GM21717 (cell line): ENCODE measurements at regions not wholly inside any gene's neighbourhood (a gene's known extent, or its start where the extent isn't known, plus 50 kb on each side); places are given as distances from the start of the nearest gene placed in this dataset.
A peak's percentile ranks its signal among the peaks of the same experiment; 100 is the strongest.
"Not testable (repeated sequence)": the region's sequence is repeated elsewhere in the genome, so short reads cannot be mapped to it uniquely, and the experiment has no call there.

Experiments
- ATAC-seq: cut with Tn5 transposase; IDR thresholded peaks from one replicate; pipeline ENCODE4 v1.9.1; 2021; ENCODE audit warnings: mild to moderate bottlenecking, moderate library complexity; ENCODE audit not compliant: unreplicated experiment

- ATAC-seq, result no peak
Observed at GRCh38 chr2:58414506-58414905, 173.4 kb upstream of the FANCL start.

DNA sequence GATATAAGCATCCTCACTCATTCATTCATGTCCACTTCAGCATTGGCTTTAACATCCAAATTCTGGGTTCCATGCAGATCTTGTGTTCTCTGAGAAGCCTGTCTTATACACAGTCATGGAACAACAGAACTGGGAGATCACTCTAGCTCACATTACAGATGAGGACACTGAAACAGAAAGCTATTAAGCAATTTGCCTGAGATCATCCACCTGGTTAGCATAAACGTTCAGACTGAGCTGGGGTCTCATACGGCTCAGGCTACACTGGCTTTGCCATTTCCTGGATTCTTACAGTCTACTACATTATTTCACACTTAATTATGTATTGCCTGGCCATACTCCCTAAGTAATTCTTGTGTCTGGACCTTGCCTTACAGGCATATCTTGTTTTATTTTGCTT, 169.4 kb upstream of the FANCL start:
- ATAC-seq, result no peak

- no peak for ATAC-seq
Observed at GRCh38 chr2:58407487-58407886, 166.4 kb upstream of the FANCL start.

DNA sequence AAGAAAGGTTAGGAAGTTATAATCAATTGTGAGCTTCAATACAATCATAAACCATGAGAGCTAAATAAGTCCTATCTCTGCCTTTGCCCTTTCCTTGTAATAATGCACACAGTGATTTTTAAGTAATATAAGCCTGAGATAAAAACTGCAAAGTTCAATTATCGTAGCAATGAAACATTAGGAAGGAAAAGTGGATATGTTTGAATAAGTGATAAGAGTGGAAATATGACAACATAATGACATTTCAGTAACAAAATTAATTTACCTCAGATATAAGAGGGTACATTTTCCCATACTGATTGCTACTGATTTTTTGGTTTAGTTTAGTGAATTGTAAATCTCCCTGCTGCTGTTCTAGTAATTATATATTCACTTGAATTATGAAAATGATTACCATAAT, 164.2 kb upstream of the FANCL start:
- ATAC-seq, result no peak

DNA sequence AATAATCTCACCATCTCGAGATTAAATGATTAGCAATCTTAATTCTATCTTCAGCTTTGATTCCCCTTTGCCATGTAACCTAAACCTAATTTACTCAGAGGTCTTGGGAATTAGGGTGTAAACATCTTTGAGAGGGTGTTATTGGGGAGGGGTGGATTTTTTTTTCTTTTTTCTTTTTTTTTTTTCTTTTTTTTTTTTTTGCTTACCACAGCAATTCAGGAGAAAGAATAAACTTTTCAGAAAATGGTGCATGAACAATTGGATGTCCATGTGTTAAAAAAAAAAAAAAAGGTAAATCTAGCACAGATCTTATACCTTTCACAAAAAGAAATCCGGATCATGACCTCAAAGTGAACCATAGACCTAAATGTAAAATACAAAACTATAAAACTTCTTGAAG, 160.8 kb upstream of the FANCL start:
- no peak for ATAC-seq

DNA sequence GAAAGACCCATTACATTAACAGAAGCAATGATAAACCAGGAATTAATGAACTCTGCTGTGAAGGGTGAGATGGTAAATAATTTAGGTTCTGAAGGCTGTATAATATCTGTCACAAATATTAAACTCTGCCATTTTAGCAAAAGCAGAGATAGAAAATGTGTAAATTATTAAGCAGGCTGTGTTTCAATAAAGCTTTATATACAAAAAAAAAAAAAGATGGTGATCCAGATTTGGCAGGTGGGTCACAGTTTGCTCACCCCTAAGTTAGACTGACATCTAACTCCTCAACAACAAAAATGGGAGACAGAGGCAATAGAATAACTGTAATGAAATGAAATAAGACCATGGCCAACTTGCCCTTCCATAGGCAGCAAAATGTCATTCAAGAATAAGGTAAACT, 157.3 kb upstream of the FANCL start:
- ATAC-seq, result no peak

- ATAC-seq, result no peak
Observed at GRCh38 chr2:58387701-58388100, 146.6 kb upstream of the FANCL start.

GRCh38 chr2:58386904-58387303, 145.8 kb upstream of the FANCL start:
- ATAC-seq, result not testable (repeated sequence)

DNA sequence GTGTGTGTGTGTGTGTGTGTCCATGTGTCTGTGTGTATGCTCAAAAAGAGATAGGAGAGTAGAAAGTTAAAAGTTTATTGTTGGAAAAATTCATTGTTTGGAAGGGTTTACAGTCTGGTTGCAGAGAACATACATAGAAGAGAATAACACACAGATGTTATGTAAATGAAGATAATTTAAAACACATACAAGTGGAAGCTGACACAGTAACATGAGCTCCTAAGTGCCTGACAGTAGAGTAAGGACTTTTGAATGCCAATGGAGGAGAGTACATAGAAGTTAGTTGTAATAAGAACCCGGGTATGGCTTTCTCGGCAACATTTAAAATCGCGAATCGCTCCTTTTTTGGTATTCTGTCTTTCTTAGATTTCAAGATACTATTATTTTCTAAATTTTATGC, 137.0 kb upstream of the FANCL start:
- no peak for ATAC-seq

DNA sequence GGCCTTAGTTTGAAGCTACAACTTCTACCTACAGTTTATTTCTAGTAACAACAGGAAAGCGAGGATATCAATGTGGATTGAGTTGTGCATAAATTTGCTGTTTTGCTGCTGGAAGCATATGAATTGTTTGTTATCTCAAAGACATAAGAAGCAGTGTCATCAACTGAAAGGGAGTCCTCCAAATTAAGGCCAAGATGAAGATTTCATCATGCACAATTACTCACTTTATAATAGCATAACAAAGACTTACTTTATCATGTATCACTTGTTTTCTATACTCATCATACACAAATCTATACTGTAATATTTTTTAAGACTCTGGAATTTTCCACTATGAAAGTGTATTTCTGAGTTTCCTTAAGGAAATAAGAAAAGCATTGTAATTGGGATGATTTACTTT, 136.1 kb upstream of the FANCL start:
- ATAC-seq, result no peak

DNA sequence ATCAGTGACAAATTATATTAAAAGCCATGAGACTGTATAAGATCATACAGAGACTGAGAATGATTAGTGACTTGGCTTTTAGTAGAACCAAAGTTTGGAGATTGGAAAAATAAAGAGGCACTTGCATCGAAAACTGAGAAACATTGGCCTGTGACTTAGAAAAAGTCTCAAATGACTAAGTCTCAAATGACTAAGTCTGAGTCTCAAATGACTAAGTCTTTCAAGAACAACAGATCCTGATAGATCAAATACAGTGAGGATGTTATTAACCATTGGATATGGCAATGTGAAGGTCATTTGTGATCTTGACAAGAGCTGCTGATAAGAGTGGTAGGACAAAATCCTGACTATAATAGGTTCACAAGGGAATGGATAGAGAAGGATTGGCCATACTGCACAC, 135.5 kb upstream of the FANCL start:
- ATAC-seq, result no peak

DNA sequence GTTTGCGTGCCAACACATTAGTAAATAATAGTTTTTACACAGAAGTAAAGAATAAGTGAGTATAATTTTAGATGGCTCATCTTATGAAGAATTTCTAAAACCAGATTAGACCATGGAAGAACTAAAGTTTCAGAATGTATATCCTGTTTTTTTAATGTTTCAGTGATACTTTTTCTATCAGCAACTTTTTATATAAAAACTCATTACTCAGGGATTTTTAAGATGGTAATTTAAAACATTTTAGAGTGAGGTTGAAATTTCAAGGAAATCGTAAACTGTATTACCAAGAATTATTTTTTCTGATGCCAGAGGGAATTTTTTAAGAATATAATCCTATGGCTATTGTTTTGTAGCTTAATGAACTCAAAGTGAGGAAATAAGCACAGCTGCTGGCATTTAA, 128.5 kb upstream of the FANCL start:
- no peak for ATAC-seq

- no peak for ATAC-seq
Observed at GRCh38 chr2:58364098-58364497, 123.0 kb upstream of the FANCL start.

DNA sequence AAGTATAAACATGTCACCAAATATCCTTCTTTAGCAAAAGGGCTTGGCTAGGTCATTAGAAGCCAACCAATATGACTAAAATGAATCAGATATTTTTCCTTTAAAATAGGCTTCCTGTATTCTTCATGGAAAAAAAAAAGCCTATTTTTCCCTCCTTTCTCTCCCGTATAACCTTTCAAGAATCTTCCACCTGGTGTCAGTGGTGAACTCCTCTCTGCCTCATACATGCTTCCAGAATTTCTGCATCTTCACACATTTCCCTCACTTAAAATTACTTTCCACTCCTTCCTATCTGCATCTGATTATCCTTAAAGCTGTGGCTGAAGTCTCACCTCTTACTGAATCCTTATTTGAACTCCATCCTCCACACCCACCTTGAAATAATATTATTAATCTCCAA, 116.9 kb upstream of the FANCL start:
- no peak for ATAC-seq

DNA sequence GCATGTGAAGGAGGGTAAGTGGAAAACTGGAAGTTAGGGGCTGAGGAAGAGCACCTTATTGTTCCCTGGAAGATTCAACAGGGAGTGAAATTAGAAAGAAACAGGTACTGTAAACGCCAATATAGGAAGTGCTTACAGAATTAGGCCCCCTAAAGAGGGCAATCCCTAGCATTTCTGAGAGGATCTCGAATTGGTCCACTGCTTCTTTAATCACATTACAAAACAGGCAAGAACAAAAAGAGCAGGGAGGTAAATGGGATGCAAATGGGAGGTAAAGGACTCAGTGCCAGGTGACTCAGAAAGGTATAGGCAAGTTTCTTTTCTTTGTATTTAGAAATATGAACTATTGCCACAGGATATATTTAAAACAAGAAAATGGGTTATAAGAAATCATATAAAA, 116.4 kb upstream of the FANCL start:
- ATAC-seq, result no peak

GRCh38 chr2:58354230-58354629, 113.1 kb upstream of the FANCL start:
- ATAC-seq, result no peak

DNA sequence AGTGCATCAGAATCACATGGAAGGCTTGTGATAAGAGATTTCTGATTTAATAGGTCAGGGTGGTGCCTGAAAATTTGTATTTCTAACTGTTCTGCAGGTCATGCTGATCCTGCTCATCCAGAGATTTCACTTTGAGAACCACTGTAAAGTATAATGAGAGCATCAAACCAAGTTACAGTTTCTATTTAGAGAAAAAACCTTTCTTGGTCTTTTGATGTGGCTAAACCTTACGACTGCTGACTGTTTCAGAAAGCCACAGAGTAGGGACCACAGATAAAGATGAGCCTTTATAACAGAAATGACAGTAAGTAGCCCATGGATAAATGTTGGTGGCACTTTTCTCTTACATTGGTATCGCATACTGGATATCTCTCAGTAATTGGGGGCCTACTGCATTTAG, 109.4 kb upstream of the FANCL start:
- ATAC-seq, result peak; percentile 97

DNA sequence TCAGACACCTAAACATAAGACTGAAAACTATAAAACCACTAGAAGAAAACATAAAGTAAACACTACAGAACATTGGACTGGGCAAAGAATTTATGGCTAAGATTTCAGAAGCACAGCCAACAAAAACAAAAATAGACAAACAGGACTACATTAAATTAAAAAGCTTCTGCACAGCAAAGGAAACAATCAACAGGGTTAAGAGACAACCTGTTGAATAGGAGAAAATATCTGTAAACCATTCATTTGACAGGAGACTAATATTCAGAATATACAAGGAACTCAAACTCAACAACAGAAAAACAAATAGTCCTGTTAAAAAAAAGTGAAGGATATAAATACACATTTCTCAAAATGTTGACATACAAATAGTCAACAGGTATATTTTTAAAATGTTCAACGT, 106.7 kb upstream of the FANCL start:
- ATAC-seq, result no peak

- no peak for ATAC-seq
Observed at GRCh38 chr2:58341047-58341446, 99.9 kb upstream of the FANCL start.

GRCh38 chr2:58339548-58340243, 98.6 kb upstream of the FANCL start:
- ATAC-seq, result no peak

DNA sequence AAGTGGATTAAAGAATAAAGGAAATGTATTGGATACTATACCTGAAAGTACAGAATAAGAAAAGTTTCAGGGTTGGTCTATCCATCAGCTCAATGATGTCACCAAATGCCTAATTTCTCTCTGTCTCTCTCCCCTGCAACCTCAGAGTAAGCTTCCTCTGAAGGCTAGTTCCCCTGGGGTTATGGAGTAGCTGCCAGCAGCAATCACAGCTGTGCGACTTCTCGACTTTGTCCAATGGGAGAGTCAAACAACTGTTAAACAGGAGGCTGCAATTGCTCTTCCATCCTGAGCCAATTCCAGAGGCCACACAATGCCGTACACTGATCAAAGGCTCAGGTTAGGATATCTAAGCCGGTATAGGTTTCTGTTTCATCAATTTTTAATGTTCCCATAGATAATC, 95.3 kb upstream of the FANCL start:
- ATAC-seq, result no peak

DNA sequence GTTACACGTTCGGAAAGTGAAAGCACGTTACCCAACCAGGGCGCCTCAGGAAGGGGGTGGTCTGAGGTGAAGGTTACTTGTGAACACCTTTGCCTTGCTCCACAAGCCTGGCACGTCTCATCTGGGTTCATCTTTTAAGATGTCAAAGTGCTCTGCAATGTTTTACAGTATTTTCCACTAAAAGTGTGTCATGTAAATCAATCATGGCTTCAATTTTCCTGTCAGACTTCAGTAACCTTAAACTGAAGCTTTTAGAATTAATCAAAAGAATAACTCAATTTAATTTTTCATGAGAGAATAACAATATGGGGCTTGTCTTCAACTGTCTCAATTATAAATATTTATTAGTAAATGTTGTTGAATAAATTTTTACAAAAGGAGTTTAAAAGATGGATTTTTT, 93.3 kb upstream of the FANCL start:
- ATAC-seq, result no peak

GRCh38 chr2:58325296-58325895, 84.3 kb upstream of the FANCL start:
- ATAC-seq, result not testable (repeated sequence)
